NCI-H1930 (cell line): ENCODE measurements at regions not wholly inside any gene's neighbourhood (a gene's known extent, or its start where the extent isn't known, plus 50 kb on each side); places are given as distances from the start of the nearest gene placed in this dataset.
A peak's percentile ranks its signal among the peaks of the same experiment; 100 is the strongest.
"Not testable (repeated sequence)": the region's sequence is repeated elsewhere in the genome, so short reads cannot be mapped to it uniquely, and the experiment has no call there.

Source experiments
- DNase-seq, 2 experiments: peaks; one replicate each; lab custom pipeline; 2025; lab: John Stamatoyannopoulos, UW

DNA sequence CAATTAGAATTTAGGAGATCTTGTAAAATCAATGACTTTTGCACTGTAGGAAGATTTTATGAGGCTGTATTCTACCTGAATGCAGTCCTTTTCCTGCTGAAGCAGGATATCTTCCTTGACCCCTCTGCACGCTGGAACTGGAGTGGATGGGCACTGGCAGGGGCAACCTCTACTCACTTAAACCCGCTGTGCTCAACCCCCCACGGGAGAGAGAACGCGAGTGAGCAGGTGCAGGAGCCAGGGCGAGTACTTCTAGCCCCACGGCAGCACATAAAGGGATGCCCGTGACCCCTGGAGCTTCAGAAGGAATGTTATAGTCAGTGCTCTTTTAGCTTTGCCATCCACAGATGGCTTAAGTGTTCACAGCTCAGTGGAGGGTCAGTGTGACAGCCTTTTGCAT, 1144.8 kb downstream of the EPHA7 start:
- no peak for DNase-seq

DNA sequence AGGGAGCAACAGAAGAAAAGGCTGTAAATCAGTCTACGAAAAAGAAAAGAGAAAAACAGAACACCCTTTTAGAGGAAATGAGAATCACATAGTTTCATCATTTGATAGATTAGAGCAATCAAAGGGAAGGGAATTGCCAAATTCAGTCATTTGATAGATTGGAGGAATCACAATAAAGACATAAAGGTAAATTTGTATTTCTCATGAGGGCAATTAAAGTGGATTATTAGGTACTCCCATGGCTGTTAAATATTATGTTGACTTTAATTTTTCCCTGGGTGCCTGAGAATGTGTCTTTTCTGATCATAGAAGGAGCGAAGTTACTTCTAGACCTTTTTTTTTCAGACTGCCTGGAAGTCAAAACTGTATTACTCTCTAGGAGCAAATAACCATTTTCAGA, 1145.7 kb downstream of the EPHA7 start:
- no peak for DNase-seq

DNA sequence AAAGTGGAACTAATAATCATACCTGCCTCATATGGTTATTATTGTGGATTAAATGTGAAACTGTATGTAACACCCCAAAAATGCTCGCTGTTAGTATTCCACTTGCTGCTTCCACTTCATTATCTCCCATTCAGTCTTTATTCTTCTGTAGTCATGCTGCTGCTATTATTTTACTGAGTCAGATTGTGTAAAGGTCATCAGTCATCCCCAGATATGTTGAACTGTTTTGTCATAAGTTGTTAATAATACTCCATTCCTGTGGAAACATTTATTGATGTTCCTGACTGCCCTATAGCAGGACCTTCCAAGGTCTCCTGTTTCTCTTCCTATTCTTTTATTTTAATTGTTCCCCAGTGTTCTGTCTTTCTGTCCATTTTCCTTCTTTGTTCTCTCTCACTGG, 1148.3 kb downstream of the EPHA7 start:
- DNase-seq: no peak

DNA sequence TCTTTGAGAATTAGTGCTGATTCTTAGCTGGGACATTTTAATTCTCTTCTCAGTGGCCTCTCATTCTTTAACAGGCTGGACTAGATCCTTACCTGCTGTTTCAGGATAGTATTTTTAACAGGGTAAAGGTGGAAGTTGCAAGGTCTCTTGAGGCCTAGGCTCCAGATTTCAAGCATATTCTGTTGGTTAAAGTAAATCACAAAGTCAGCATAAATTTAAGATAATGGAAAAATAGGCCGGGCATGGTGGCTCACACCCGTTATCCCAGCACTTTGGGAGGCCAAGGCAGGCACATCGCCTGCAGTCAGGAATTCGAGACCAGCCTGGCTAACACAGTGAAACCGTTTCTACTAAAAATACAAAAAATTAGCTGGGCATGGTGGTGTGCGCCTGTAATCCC, 1149.0 kb downstream of the EPHA7 start:
- no peak for DNase-seq

DNA sequence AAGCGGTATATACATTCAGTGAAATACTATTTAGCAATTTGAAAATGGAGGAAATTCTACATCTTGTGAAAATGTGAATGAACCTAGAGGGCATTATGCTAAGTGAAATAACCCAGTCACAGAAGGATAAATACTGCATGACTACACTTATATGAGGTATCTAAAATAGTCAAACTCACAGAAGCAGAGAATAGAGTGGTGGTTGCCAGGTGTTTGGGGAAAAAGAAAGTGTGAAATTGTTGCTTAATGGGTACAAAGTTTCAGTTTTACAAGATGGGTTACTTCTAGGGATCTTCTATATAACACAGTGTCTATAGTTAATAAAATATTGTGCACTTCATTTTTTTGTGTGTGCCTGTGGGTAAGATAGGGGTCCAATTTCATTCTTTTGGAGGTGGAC, 1152.0 kb downstream of the EPHA7 start:
- no peak for DNase-seq

DNA sequence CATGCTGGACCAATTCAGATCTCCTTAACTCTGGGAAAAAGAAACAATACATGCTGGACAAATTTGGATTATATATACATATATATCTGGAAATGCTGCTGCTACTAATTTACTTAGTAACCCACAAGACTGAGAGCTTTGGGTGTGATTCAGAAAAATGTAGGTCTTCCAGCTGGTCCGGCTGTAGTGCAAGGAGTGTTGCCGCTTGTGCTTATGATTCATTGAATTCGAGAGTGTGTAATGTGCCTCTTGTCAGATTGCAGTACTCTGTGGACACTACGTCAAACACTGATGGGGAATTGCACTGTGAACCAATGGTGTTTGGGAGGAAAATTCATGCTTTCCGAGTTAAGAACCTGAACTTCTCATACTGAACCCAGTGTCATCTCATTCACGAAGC, 1155.5 kb downstream of the EPHA7 start:
- DNase-seq: no peak

DNA sequence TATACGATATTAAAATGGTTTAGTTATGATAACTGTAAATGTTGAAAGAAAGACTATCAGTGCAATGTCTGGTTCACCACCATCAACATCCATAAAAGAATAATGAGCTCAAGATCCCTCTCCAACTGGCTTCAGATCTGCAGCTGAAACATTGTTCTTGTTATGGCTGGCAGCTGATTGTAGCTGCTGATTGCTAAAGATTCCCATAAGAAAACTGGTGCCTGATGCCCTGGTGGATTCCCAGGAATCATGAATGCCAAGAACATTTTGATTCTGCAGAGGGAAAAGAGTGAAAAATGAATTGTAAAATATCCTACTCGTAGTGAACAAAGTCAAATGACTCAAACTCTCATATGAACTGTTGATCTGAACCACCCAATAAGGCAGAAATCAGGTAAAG, 1160.2 kb downstream of the EPHA7 start:
- DNase-seq: no peak

DNA sequence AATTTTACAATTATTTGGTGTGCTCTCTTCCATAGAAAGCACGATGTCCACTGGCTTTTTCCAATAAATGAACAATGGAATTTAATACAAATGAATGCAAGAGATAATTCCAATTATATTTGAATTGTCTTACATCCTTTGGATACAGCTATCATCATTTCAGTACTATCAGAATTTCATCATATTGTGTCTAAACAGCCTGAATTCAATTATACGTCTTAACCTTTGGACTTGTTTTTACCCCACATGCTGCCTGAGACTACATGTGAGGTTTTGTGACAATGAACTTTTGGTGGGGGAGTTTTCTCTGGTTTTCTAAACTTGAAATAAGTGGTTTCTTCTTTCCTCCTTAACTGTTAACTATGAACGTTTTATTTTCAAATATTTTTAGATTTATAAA, 1176.0 kb downstream of the EPHA7 start:
- no peak for DNase-seq

DNA sequence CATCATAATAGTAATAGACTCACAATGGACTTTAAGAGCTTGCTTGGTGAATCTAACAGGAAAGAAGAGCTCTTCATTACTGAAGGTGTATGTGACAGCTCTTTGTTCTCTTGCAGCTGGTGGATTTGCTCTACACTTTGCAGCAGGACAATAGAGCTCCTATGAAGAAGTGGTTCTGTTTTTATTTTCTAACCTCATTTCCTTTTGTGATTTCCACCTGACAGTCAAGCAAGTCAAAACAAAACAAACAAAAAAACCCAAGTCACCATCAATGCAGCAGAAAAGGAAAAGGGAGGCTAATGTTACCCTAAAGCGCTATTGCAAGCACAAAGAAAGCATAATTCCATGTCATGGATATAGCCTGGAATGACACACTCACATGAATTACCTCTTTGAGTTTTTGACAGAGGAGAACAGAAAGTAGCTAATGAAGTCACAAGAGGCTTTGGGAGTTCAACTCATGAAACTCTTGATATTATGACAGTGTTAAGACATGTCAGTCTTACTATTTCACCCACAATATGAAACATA, 1188.1 kb downstream of the EPHA7 start:
- DNase-seq: peak; percentile 86 to 90

DNA sequence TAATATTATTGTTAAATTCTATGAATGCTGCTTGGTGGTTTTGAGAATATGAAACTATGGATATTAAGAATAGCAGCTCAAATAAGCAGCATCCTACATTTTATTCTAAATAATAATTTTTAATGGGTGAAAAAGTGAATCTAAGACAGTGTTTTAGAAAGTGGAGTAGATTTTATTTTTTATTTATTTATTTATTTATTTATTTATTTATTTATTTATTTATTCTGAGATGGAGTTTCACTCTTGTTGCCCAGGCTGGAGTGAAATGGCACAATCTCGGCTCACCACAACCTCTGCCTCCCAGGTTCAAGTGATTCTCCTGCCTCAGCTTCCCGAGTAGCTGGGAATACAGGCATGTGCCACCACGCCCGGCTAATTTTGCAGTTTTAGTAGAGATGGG, 1199.4 kb downstream of the EPHA7 start:
- DNase-seq: not testable (repeated sequence)

DNA sequence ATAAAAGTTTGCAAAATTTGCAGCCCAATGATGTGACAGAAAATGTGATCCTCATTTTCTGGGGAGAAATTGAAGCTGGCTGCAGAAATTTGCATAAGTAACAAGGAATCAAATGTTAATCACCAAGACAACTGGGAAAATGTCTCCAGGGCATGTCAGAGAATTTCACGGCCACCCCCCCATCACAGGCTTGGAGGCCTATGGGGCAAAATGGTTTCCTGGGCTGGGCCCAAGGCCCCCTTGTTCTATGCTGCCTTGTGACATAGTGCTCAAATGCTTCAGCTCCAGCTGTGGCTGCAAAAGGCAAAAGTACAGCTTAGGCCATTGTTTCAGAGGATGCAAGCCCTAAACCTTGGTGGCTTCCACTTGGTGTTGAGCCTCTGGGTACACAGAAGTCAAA, 1202.6 kb downstream of the EPHA7 start:
- DNase-seq: no peak

DNA sequence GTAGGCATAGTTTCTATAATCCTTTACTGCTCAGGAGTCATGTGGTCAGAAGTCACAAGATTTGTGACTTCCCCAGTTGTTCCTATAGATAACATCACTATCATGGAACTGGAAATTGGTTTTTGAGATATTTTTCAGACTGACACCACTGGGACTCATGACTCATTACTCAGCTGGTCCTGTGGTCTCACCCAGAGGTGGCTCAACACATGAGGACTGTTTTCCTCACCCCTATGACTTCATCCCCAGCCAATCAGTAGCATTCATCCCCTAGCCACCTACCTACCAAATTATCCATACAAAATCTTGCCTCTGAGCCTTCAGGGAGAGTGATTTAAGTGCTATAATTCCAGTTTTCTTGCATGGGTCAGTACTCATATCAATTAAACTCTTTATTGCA, 1217.7 kb downstream of the EPHA7 start:
- no peak for DNase-seq

DNA sequence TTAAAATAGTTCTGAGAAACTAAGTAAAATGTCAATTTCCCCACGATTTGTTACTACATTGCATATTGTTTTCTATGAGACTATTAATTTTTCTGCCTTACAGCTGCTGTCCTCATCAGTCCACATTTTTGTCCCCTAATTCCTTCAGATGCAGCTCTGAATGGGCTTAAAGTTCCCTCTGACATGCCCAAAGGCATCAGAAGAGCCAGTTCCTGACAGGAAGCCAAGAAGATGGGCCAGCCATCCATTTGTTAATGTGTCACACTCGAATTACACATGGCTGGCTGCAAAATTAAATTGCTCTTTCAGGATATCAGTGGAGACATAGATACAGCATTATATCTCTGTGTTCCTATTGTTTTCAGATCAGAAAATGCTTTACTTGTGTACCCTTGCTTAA, 1223.0 kb downstream of the EPHA7 start:
- no peak for DNase-seq

DNA sequence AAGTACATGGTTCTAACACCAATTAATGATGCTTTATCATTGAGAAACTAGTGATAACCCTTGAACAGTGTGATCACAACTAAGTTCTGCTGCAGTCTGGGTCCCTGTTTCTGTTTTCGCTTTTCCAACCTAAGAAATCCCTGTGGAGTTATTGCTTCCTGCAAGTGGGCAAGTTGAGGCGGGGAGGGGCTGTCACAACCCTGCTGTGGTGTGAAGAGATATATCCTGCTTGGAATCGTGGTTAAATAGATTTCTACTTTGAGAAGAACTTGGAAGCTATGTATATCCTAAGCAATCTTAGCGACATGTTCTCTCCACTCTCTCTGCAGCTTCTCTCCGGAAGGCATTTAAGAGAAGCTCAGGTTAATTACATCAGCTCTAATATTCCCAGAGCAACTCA, 1223.6 kb downstream of the EPHA7 start:
- no peak for DNase-seq

DNA sequence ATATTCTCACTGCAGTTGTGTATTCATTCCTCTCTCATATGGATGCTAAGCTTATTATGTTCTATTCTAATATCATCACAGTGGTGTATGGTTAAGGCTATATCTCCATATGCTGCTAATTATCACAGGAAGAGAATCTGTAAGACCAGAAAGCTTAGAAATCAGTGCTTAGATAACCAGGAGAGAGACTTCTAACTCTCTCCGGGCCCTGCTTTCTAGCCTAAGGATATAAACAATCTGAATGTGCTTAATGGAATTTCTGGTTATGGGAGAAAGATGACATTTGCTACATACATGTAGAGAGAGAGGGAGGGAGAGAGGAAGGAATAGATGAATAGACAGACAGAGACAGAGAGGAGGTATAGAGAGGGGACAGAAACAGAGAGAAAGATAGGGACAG, 1231.3 kb downstream of the EPHA7 start:
- no peak for DNase-seq

DNA sequence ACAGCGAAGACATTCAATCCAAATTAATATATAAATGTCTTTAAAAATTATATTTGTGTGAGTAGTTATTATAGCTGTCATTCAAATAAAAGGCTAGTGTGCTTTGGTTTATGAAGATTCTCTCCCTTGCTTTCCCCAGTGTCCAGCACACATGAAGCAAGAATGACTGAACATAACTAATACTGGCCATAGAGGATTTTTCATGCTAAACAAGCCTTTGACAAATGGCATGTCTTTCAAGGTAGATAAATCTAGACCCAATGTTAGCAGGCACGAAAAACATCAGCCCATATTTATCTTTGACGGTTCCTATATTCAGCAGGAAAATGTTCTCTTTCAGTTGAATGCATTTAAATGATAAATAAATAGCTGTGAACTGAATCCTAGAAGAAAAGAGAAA, 1234.4 kb downstream of the EPHA7 start:
- DNase-seq: no peak

DNA sequence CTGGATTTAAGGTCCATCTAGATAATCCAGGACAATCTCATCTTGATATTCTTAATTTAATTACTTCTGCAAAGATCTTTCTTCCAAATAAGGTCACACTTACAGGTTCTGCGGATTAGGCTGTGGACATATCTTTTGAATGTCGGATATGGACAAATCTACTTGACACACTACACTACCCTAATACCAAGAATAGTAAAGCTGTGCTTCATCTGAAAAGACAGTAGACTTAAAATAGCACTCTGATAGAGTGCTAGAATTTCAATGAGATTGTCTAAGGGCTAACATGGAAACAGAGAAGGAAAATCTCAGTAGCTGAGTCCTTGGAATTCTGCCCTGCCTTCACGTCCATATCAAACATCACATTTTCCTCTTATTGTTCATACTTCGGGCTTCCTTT, 1238.0 kb downstream of the EPHA7 start:
- no peak for DNase-seq

DNA sequence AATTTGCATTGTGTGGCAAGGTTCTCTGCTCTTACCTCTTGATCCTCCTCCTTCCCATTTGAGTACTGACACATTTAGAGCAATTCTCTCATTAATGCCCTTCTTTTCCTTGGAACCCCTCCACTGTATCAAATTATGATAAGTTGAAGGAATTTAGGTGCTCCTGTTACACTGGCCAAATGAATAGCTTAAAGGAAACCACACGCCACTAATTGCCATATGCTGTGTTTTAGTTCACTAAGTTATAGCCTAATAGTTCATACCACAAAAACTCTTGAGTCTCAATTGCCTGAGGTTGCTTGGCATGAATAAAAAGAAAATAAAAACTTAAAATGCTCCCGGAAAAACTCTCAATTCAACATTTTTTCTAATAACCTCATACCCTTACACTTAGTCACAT, 1239.3 kb downstream of the EPHA7 start:
- DNase-seq: no peak

DNA sequence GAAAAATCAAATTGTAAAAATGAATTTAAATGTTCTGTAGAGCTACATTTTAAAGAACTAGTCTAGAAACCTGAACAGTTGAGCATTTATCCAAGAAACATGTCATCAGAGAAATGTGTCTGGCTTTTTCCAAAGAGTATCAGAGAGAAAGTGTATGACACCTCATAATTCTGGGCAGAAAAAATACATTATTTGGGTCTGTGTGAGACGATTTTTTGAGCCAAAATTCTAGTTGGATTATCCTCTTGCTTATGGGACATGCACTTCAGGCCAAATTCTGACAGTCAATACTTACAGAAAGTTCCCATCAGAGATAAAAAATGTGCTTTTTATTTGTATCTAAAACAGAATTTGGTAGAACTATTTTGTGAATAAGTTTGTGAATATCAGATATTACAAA, 1242.7 kb downstream of the EPHA7 start:
- DNase-seq: no peak

DNA sequence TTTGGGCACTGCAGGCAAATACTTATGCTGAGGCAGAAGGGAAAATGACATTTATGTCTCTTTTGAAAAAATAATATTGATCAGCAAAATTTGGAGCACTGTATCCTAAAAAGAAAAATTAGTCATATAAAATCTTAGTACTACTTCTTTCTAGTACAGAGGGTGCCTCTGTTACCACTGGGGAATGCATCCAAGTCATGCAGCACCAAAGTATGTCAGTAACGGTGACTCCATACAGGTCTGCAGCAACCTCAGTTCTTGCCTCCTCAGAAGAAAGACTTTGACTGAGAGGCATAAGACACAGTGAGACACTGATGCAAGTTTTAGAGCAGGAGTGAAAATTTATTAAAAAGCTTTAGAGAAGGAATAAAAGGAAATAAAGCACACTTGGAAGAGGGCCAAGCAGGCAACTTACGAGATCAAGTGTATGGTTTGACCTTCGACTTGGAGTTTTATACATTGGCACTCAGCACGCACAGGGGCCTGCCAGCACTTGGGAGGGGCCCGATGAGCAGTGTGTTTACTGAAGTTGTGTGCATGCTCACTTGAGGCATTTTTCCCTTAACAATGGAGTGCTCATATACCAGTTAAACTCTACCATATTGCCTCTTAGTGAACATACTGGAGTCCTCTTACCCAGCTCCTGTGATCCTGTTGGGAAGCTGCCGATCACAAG, 1244.8 kb downstream of the EPHA7 start:
- DNase-seq: no peak

DNA sequence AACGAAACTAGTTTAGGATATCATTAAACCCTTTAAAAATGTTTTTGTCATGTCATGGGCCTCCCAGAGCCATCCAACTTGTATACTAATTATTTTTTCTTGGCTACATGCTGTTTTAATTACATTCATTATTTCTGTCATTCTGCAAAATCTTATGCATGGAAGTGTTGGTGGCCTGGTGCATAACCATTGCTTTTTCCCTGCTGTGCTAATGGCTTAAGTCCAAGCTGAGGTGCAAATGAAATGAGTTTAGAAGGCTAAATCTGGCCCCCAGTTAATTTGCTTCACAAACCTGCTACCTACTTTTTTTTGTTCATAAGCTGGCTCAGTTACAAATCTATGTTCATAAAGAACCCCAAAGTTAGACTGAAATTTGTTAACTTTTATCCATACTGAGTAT, 1249.9 kb downstream of the EPHA7 start:
- DNase-seq: no peak

DNA sequence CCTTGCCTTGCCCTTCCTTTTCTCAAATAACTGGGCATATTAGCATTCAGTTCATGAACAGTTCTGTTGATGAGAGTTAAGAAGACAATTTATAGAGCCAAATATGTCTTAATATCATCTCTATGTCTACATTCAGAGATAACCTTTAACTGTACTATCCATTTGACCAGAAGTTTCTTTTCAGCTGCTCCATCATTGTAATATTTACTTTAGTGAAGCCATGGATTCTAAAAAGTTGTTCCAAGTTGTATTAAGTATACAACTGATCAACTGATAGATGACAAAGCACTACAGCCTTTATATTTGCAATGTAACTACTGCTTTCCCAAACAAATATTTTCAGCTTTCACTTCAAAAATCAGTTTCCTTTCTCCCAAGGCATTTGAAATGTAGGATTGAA, 1252.7 kb downstream of the EPHA7 start:
- no peak for DNase-seq

DNA sequence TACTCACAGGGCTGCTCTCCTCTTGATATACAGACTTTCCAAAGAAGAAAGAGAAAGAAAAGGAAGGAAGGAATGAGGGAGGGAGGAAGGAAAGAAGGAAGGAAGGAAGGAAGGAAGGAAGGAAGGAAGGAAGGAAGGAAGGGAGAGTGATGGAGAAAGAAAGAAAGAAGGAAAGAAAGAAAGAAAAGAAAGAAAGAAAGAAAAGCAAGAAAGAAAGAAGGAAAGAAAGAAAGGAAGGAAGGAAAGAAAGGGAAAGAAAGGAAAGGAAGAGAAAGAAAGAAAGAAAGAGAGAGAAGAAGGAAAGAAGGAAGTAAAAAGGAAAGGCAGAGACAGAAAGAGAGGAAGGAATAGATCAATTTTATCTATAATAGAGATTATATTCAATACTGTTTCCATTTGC, 1257.4 kb downstream of the EPHA7 start:
- DNase-seq: no peak

DNA sequence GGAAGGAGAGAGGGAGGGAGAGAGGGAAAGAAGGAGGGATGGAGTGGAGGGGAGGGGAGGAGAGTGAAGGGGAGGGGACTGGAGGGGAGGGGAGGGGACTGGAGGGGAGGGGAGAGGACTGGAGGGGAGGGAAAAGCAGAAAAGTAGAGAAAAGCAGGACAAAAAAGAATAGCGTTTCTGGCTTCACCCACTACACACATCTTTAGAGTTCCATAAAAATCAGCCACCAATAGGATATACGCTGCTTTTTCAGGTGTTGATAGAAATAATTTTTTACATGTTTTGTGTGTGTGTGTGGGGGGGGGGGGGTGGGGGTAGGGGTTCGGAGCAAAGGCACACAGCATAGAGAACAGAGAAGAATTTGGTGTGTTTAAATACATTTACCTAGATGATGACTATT, 1259.1 kb downstream of the EPHA7 start:
- no peak for DNase-seq

DNA sequence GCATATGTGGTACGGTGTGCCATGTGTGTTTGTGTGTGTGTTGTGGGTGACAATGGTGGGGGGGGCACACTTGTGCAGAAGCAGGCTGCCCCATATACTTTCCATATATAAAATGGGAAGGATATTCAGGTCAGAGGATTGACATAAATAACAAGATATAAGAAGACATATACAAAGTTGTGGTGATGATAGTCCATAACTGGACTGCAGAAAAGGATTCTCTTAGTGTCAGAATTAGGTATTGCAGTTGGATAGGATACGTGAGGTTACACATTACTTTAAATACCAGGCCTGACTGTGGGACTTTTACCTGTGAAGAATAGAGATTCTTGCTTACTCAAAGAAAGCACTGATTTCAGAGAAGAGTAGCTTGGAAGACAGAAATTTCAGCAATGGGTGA, 1260.3 kb downstream of the EPHA7 start:
- DNase-seq: no peak
